Stomach (tissue), 4 donors: ENCODE measurements at regions not wholly inside any gene's neighbourhood (a gene's known extent, or its start where the extent isn't known, plus 50 kb on each side); places are given as distances from the start of the nearest gene placed in this dataset.

Experiments
- EP300 ChIP-seq: sonication (generic); formaldehyde crosslinking; IDR thresholded peaks from one replicate; pipeline ENCODE4 v1.6.1; 2017; ENCODE audit warnings: antibody characterized with exemption
- POLR2AphosphoS5 ChIP-seq, 3 donors: sonication (generic); formaldehyde crosslinking; IDR thresholded peaks; one replicate each; pipeline ENCODE4 v1.6.1; 2016; ENCODE audit warnings: antibody characterized with exemption in 3 of 3
- TF ChIP-seq, protein P1 (sequence below), 7 experiments: fragments of 450-650 bp in 4 of 7; fragments of 200-600 bp in 3 of 7; sonication (generic) in 3 of 7; IDR thresholded peaks; one replicate each; pipeline ENCODE4 v1.5.1; 2016 to 2019; ENCODE audit warnings: antibody characterized with exemption in 7 of 7, control low read depth in 2 of 7, mild to moderate bottlenecking in 1 of 7

DNA sequence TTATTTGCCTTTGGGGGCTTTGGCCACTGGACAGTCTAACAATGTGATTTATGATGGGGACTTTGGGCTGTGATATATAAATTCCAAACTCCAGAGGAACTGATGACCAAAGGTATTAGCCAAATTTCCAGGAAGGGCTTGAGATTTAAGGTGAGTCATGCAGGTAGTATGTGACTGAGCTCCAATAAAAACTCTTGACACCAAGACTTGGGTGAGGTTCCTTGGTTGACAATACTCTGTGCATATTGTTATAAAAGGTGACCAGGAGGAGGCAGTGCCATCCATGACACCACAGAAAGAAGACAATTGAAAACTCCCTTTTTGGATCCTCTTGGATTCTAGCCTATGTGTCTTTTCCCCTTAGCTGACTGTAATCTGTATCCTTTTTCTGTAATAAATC, 392.7 kb upstream of the LRRC7 start:
- TF ChIP-seq, protein P1, sequence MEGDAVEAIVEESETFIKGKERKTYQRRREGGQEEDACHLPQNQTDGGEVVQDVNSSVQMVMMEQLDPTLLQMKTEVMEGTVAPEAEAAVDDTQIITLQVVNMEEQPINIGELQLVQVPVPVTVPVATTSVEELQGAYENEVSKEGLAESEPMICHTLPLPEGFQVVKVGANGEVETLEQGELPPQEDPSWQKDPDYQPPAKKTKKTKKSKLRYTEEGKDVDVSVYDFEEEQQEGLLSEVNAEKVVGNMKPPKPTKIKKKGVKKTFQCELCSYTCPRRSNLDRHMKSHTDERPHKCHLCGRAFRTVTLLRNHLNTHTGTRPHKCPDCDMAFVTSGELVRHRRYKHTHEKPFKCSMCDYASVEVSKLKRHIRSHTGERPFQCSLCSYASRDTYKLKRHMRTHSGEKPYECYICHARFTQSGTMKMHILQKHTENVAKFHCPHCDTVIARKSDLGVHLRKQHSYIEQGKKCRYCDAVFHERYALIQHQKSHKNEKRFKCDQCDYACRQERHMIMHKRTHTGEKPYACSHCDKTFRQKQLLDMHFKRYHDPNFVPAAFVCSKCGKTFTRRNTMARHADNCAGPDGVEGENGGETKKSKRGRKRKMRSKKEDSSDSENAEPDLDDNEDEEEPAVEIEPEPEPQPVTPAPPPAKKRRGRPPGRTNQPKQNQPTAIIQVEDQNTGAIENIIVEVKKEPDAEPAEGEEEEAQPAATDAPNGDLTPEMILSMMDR (IDR thresholded peaks at IDR 0.05): no peak
- TF ChIP-seq EP300 (no peak), POLR2AphosphoS5 (IDR thresholded peaks at IDR 0.05) (no peak)
